SK-N-SH (cell line): ENCODE measurements at regions not wholly inside any gene's neighbourhood (a gene's known extent, or its start where the extent isn't known, plus 50 kb on each side); places are given as distances from the start of the nearest gene placed in this dataset.
"Not testable (repeated sequence)": the region's sequence is repeated elsewhere in the genome, so short reads cannot be mapped to it uniquely, and the experiment has no call there.

Source experiments
- CTCF ChIA-PET: fragments of 300-600, 350-600 bp; formaldehyde crosslinking; extraction: SDS; loops from one replicate; lab custom pipeline; 2021; lab: Yijun Ruan, JAX
- POLR2A ChIA-PET: fragments of 350-600 bp; sonication (Branson Sonifier 250); formaldehyde crosslinking; extraction: SDS; loops from one replicate; lab custom pipeline; 2020; ENCODE audit warnings: antibody characterized with exemption, inconsistent platforms; lab: Yijun Ruan, JAX
- DNase-seq: peaks from one replicate; pipeline ENCODE4 v3.0.0; 2012
- H2AFZ ChIP-seq: fragments of 200-600 bp; sonication (generic); 2 replicates; pipeline ENCODE4 v1.8.1; 2016; ENCODE audit warnings: antibody characterized with exemption, mild to moderate bottlenecking, low read depth
- H3F3A ChIP-seq: fragments of 200-600 bp; sonication (generic); replicated peaks from 2 replicates; pipeline ENCODE3; 2016; ENCODE audit warnings: antibody characterized with exemption, mild to moderate bottlenecking; ENCODE audit not compliant: insufficient read depth
- H3K27ac ChIP-seq, 2 experiments: fragments of 200-500 bp in 1 of 2; fragments of 200-600 bp in 1 of 2; sonication (Bioruptor generic) in 1 of 2; sonication (generic), shearing (Covaris generic) in 1 of 2; 2 replicates each; pipeline versions ENCODE4 v1.5.1 to v1.6.1; 2014 to 2016; ENCODE audit warnings: low read depth in 2 of 2, inconsistent platforms in 1 of 2, low read length in 1 of 2, mild to moderate bottlenecking in 1 of 2, mixed read lengths in 1 of 2
- H3K27me3 ChIP-seq: fragments of 200-600 bp; sonication (generic), shearing (Covaris generic); 2 replicates; pipeline ENCODE4 v1.6.1; 2016; ENCODE audit warnings: mixed run types; ENCODE audit not compliant: insufficient read depth
- H3K36me3 ChIP-seq, 2 experiments: fragments of 200-500 bp in 1 of 2; fragments of 200-600 bp in 1 of 2; sonication (Bioruptor generic) in 1 of 2; sonication (generic) in 1 of 2; replicated peaks in 1 of 2; 2 replicates each; pipeline versions ENCODE3 to v1.5.1; 2014 to 2016; ENCODE audit warnings: low read length in 1 of 2, mild to moderate bottlenecking in 1 of 2; ENCODE audit not compliant: insufficient read depth in 2 of 2, control insufficient read depth in 1 of 2
- H3K4me1 ChIP-seq, 2 experiments: fragments of 200-500 bp in 1 of 2; fragments of 200-600 bp in 1 of 2; sonication (Bioruptor generic) in 1 of 2; sonication (generic), shearing (Covaris generic) in 1 of 2; 2 replicates each; pipeline versions ENCODE4 v1.5.1 to v1.6.1; 2014 to 2016; ENCODE audit warnings: low read depth in 1 of 2, low read length in 1 of 2, mixed run types in 1 of 2; ENCODE audit not compliant: insufficient read depth in 2 of 2, control insufficient read depth in 1 of 2
- H3K4me2 ChIP-seq: fragments of 200-600 bp; sonication (generic), shearing (Covaris generic); 2 replicates; pipeline ENCODE4 v1.6.1; 2017; ENCODE audit warnings: mixed run types
- H3K4me3 ChIP-seq, 2 experiments: fragments of 200-500 bp in 1 of 2; fragments of 200-600 bp in 1 of 2; sonication (Bioruptor generic) in 1 of 2; sonication (generic), shearing (Covaris generic) in 1 of 2; 2 replicates each; pipeline versions ENCODE4 v1.5.1 to v1.8.1; 2014 to 2016; ENCODE audit warnings: low read depth in 2 of 2, inconsistent platforms in 1 of 2, low read length in 1 of 2, mild to moderate bottlenecking in 1 of 2, mixed read lengths in 1 of 2, moderate library complexity in 1 of 2
- H3K79me2 ChIP-seq: fragments of 200-600 bp; sonication (generic); 2 replicates; pipeline ENCODE4 v1.8.1; 2017; ENCODE audit warnings: mild to moderate bottlenecking; ENCODE audit not compliant: insufficient read depth
- H3K9ac ChIP-seq: fragments of 200-600 bp; sonication (generic); 2 replicates; pipeline ENCODE4 v1.6.1; 2017; ENCODE audit warnings: mixed run types
- H3K9me2 ChIP-seq: fragments of 200-600 bp; sonication (generic); 2 replicates; pipeline ENCODE4 v1.6.1; 2017; ENCODE audit warnings: mixed run types
- H3K9me3 ChIP-seq: fragments of 200-600 bp; sonication (generic); 2 replicates; pipeline ENCODE4 v1.6.1; 2017; ENCODE audit warnings: mixed run types, mild to moderate bottlenecking, moderate library complexity
- H4K20me1 ChIP-seq: fragments of 200-600 bp; sonication (generic); 2 replicates; pipeline ENCODE4 v1.6.1; 2017; ENCODE audit warnings: mild to moderate bottlenecking, mixed run types; ENCODE audit not compliant: insufficient read depth
- ELF1 ChIP-seq: IDR thresholded peaks from 2 replicates; pipeline ENCODE4 v1.4.0; 2012
- FOSL2 ChIP-seq: IDR thresholded peaks from 2 replicates; pipeline ENCODE4 v1.4.0; 2012; ENCODE audit warnings: low read depth, mild to moderate bottlenecking, moderate library complexity, borderline replicate concordance
- FOXM1 ChIP-seq: IDR thresholded peaks from 2 replicates; pipeline ENCODE4 v1.4.0; 2012; ENCODE audit warnings: low read depth, mild to moderate bottlenecking
- NFIC ChIP-seq: IDR thresholded peaks from 2 replicates; pipeline ENCODE4 v1.4.0; 2012; ENCODE audit warnings: borderline replicate concordance
- NRF1 ChIP-seq: IDR thresholded peaks from 2 replicates; pipeline ENCODE4 v1.6.1; 2012; ENCODE audit warnings: low read depth, mild to moderate bottlenecking, low read length
- POLR2AphosphoS5 ChIP-seq: IDR thresholded peaks from 2 replicates; pipeline ENCODE4 v1.6.1; 2012; ENCODE audit warnings: low read depth, low read length
- RAD21 ChIP-seq: IDR thresholded peaks from 2 replicates; pipeline ENCODE4 v1.6.1; 2012; ENCODE audit warnings: mild to moderate bottlenecking, low read length
- RCOR1 ChIP-seq: fragments of 150-350 bp; IDR thresholded peaks from 2 replicates; pipeline ENCODE4 v1.6.1; 2017; ENCODE audit warnings: antibody characterized with exemption, low read length
- RXRA ChIP-seq: IDR thresholded peaks from 2 replicates; pipeline ENCODE4 v1.4.0; 2012; ENCODE audit warnings: low read depth, mild to moderate bottlenecking, borderline replicate concordance
- SIN3A ChIP-seq: IDR thresholded peaks from 2 replicates; pipeline ENCODE4 v1.6.1; 2012; ENCODE audit warnings: low read depth, mild to moderate bottlenecking, low read length, moderate library complexity, borderline replicate concordance
- SMC3 ChIP-seq: IDR thresholded peaks from 2 replicates; pipeline ENCODE4 v1.6.1; 2012; ENCODE audit warnings: low read depth, low read length, improper control_type of control experiment
- TAF1 ChIP-seq: IDR thresholded peaks from 2 replicates; pipeline ENCODE4 v1.6.1; 2012; ENCODE audit warnings: low read depth, mild to moderate bottlenecking, low read length, moderate library complexity, borderline replicate concordance
- TCF12 ChIP-seq: IDR thresholded peaks from 2 replicates; pipeline ENCODE4 v1.4.0; 2012
- TEAD4 ChIP-seq: IDR thresholded peaks from 2 replicates; pipeline ENCODE4 v1.4.0; 2012; ENCODE audit warnings: mild to moderate bottlenecking, borderline replicate concordance; ENCODE audit not compliant: insufficient read depth
- YY1 ChIP-seq: IDR thresholded peaks from 2 replicates; pipeline ENCODE4 v1.4.0; 2012; ENCODE audit warnings: low read depth, mild to moderate bottlenecking
- WGBS: methylation state at CpG from one replicate; pipeline ENCODE4 v1.1.6; 2017; ENCODE audit warnings: low lambda C conversion rate; 5-methylcytosine and 5-hydroxymethylcytosine counted together
- TF ChIP-seq, protein P1 (sequence below): fragments of 200-600 bp; sonication (generic); IDR thresholded peaks from 2 replicates; pipeline ENCODE4 v1.6.1; 2017; ENCODE audit warnings: antibody characterized with exemption, mild to moderate bottlenecking, moderate library complexity
- TF ChIP-seq, protein P2 (sequence below): IDR thresholded peaks from 2 replicates; pipeline ENCODE4 v1.6.1; 2012; ENCODE audit warnings: mild to moderate bottlenecking, low read depth, low read length, moderate library complexity
- TF ChIP-seq, protein P3 (sequence below): IDR thresholded peaks from 2 replicates; pipeline ENCODE4 v1.4.0; 2012; ENCODE audit warnings: low read depth

DNA sequence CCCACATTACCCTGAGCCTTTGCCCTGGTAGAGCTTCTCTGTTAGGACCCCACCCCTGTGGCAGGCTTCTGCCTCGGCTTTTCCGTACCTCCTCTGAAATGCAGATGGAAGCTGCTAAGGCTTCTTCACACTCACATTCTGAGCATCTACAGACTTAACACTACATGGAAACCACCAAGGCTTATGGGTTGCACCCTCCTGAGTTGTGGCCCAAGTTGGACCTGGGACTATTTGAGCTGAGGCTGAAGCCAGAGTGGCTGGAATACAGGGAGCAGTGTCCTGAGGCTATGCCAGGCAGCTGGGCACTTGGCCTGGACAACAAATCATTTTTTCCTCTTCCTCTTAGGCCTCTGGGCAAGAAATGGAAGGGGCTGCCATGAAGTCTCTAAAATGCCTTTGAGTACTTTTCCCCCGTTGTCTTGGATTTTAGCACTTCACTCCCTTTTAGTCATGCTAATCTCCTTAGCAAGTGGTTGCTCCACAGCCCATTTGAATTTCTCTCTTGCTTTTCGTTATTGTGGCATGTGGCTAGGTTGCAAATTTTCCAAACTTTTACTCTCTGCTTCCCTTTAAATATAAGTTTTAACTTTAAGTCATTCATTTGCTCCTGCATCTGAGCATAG, 114.8 kb upstream of the FIBIN start:
- Histone ChIP-seq H3K9me2 (no peaks in the 10 kb centered on the region), H3K9ac (no peak overlapping the region), H2AFZ (no peak overlapping the region), H3K36me3 (no peaks in the 10 kb centered on the region), H3K4me2 (no peak overlapping the region)
- POLR2A ChIA-PET = no interaction called here
- DNase-seq = no peak
- TF ChIP-seq TAF1 = no peak
- TF ChIP-seq TEAD4 = no peak
- TF ChIP-seq, protein P1, sequence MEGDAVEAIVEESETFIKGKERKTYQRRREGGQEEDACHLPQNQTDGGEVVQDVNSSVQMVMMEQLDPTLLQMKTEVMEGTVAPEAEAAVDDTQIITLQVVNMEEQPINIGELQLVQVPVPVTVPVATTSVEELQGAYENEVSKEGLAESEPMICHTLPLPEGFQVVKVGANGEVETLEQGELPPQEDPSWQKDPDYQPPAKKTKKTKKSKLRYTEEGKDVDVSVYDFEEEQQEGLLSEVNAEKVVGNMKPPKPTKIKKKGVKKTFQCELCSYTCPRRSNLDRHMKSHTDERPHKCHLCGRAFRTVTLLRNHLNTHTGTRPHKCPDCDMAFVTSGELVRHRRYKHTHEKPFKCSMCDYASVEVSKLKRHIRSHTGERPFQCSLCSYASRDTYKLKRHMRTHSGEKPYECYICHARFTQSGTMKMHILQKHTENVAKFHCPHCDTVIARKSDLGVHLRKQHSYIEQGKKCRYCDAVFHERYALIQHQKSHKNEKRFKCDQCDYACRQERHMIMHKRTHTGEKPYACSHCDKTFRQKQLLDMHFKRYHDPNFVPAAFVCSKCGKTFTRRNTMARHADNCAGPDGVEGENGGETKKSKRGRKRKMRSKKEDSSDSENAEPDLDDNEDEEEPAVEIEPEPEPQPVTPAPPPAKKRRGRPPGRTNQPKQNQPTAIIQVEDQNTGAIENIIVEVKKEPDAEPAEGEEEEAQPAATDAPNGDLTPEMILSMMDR = no peak
- no peak for TF ChIP-seq RCOR1
- TF ChIP-seq RXRA = no peak
- no peak for TF ChIP-seq NFIC
- no peak for TF ChIP-seq NRF1
- TF ChIP-seq, protein P2, sequence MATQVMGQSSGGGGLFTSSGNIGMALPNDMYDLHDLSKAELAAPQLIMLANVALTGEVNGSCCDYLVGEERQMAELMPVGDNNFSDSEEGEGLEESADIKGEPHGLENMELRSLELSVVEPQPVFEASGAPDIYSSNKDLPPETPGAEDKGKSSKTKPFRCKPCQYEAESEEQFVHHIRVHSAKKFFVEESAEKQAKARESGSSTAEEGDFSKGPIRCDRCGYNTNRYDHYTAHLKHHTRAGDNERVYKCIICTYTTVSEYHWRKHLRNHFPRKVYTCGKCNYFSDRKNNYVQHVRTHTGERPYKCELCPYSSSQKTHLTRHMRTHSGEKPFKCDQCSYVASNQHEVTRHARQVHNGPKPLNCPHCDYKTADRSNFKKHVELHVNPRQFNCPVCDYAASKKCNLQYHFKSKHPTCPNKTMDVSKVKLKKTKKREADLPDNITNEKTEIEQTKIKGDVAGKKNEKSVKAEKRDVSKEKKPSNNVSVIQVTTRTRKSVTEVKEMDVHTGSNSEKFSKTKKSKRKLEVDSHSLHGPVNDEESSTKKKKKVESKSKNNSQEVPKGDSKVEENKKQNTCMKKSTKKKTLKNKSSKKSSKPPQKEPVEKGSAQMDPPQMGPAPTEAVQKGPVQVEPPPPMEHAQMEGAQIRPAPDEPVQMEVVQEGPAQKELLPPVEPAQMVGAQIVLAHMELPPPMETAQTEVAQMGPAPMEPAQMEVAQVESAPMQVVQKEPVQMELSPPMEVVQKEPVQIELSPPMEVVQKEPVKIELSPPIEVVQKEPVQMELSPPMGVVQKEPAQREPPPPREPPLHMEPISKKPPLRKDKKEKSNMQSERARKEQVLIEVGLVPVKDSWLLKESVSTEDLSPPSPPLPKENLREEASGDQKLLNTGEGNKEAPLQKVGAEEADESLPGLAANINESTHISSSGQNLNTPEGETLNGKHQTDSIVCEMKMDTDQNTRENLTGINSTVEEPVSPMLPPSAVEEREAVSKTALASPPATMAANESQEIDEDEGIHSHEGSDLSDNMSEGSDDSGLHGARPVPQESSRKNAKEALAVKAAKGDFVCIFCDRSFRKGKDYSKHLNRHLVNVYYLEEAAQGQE = no peak
- no peak for TF ChIP-seq RAD21
- TF ChIP-seq, protein P3, sequence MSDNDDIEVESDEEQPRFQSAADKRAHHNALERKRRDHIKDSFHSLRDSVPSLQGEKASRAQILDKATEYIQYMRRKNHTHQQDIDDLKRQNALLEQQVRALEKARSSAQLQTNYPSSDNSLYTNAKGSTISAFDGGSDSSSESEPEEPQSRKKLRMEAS = no peak
- no peak for TF ChIP-seq FOSL2
- no peak for TF ChIP-seq ELF1
- no peak for TF ChIP-seq YY1
- TF ChIP-seq SMC3 = no peak
- TF ChIP-seq FOXM1 = no peak
- no peak for TF ChIP-seq POLR2AphosphoS5
- TF ChIP-seq TCF12 = no peak
- TF ChIP-seq SIN3A = no peak
- TF ChIP-seq, all 33 proteins: peak for 0
- Histone ChIP-seq H3K27ac (no peak overlapping the region), H3K27me3 (no peaks in the 10 kb centered on the region), H3F3A (no peaks in the 10 kb centered on the region), H3K4me3 (no peak overlapping the region), H4K20me1 (no peaks in the 10 kb centered on the region), H3K4me1 (no peaks in the 10 kb centered on the region), H3K9me3 (peaks cover 4% of the 10 kb centered on the region; the same call in 1 of the 2 replicates), H3K79me2 (no peaks in the 10 kb centered on the region)
- WGBS = 63% methylated on average over 4 of the region's 4 CpGs
- CTCF ChIA-PET = no interaction called here

DNA sequence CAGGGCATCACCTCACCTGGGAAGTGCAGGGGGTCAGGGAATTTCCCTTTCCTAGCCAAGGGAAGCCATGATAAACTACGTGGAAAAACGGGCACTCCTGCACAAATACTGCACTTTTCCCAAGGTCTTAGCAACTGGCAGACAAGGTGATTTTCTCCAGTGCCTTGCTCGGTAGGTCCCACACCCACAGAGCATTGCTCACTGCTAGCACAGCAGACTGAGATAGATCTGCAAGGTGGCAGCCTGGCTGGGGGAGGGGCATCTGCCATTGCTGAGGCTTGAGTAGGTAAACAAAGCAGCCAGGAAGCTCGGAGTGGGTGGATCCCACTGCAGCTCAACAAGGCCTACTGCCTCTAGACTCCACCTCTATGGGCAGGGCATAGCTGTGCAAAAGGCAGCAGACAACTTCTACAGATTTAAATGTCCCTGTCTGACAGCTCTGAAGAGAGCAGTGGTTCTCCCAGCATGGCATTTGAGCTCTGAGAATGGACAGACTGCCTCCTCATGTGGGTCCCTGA, 111.5 kb upstream of the FIBIN start:
- CTCF ChIA-PET = interaction anchor here (1.5 kb wide), 1 partner anchor 276 kb away, joined by 5 read pairs; no protein-coding TSS in a partner anchor
- H3K9me3 ChIP-seq = not testable (repeated sequence)

More for the DNA sequence above, 111.5 kb upstream of the FIBIN start:
- 55% methylated on average over 2 of the region's 4 CpGs for WGBS
- H3K27me3 ChIP-seq, H3K9me2 ChIP-seq, H3K4me3 ChIP-seq, H3F3A ChIP-seq, DNase-seq, H3K9ac ChIP-seq, H3K36me3 ChIP-seq, H3K27ac ChIP-seq, H2AFZ ChIP-seq, H4K20me1 ChIP-seq, H3K79me2 ChIP-seq, POLR2A ChIA-PET, H3K4me2 ChIP-seq, H3K4me1 ChIP-seq: not testable (repeated sequence)
